ENCODE measurements at regions not wholly inside any gene's neighbourhood (a gene's known extent, or its start where the extent isn't known, plus 50 kb on each side); places are given as distances from the start of the nearest gene placed in this dataset.

DNA sequence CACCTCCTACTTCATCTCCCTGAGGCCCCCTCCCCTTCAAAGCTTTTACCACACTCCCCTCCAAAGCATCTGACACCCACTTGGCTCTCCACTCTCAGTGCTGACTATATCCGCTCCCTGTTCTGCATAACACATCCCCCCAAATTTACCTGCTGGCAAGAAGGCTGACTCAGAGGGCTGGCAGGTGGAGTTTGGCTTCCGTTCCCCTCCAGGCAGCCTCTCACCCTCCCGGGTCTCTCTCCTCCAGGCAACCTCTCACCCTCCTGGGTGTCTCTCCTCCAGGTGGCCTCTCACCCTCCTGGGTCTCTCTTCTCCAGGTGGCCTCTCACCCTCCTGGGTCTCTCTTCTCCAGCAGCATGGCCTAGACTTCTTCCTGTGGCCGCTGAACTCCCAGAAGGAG, 562.1 kb downstream of the NPHP4 start:
- TF ChIP-seq, protein P1, sequence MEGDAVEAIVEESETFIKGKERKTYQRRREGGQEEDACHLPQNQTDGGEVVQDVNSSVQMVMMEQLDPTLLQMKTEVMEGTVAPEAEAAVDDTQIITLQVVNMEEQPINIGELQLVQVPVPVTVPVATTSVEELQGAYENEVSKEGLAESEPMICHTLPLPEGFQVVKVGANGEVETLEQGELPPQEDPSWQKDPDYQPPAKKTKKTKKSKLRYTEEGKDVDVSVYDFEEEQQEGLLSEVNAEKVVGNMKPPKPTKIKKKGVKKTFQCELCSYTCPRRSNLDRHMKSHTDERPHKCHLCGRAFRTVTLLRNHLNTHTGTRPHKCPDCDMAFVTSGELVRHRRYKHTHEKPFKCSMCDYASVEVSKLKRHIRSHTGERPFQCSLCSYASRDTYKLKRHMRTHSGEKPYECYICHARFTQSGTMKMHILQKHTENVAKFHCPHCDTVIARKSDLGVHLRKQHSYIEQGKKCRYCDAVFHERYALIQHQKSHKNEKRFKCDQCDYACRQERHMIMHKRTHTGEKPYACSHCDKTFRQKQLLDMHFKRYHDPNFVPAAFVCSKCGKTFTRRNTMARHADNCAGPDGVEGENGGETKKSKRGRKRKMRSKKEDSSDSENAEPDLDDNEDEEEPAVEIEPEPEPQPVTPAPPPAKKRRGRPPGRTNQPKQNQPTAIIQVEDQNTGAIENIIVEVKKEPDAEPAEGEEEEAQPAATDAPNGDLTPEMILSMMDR (IDR thresholded peaks at IDR 0.05) = no peak
- TF ChIP-seq POLR2A (IDR thresholded peaks at IDR 0.05) = no peak

All from body of pancreas (tissue), 4 donors.